Activated CD4-positive, alpha-beta T cell treated with anti-CD3 and anti-CD28 coated beads for 48 hours (primary cell): ENCODE measurements at regions not wholly inside any gene's neighbourhood (a gene's known extent, or its start where the extent isn't known, plus 50 kb on each side); places are given as distances from the start of the nearest gene placed in this dataset.

ENCODE experiments used
- DNase-seq: peaks from one replicate; pipeline ENCODE4 v3.0.0-alpha.2; 2020

DNA sequence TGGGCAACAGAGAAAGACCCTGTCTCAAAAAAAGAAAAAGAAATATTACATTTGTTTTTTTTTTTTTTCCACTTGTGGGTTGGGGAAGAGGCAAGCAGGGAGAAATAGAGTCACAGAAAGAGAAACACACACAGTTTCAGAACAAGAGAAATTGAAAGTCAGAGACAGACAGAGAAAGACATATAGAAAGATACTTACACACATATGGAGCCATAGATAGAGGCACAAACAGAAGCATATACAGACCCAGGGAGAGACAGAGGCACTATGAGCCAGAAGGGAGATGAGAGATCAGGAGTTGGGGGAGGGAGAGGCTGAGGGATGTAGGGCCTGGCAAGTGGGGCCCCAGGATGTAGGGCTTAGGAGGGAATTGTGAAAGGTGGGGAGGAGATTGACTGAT, 55.2 kb upstream of the GIMD1 start:
- no peak for DNase-seq

DNA sequence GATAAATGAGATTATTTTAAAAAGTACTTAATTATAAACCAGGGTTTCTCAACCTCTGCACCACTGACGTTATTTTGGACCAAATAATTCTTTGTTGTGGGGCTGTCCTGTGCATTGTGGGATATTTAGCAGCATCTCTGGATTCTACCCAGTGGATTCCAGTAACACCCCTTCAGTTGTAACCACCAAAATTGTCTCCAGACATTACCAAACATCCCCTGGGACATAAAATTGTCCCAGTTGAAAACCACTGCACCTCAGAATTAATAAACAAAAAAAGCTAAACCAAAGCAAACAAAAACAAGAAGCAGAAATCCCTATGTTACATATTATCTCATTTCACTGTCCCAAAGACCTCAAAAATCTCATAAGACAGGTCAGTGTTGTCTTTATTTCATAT, 54.2 kb upstream of the GIMD1 start:
- no peak for DNase-seq

- DNase-seq, result no peak
Measured at GRCh38 chr4:106421441-106422296, 53.1 kb upstream of the GIMD1 start.

DNA sequence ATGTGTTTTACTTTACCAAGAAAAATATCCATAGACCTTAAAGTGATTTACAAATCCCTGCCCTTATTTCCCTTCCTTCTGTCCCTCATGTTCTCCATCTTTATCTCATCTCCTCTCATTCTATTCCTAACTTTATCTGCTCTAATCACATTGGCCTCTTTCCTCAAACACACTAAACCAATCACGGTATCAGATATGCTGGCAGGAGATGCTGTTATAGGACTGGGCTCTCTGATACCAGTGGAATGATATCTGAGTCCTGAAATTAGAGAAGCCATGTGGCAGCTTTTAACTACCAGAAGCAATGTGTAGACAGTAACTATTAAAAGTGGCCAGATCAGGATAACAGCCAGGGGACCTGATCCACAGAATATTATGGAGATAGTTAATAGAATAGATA, 49.9 kb upstream of the GIMD1 start:
- no peak for DNase-seq
